Central memory CD4-positive, alpha-beta T cell (primary cell): ENCODE measurements at regions not wholly inside any gene's neighbourhood (a gene's known extent, or its start where the extent isn't known, plus 50 kb on each side); places are given as distances from the start of the nearest gene placed in this dataset.

Experiments used
- DNase-seq: peaks from one replicate; pipeline ENCODE4 v3.0.0; 2022

DNA sequence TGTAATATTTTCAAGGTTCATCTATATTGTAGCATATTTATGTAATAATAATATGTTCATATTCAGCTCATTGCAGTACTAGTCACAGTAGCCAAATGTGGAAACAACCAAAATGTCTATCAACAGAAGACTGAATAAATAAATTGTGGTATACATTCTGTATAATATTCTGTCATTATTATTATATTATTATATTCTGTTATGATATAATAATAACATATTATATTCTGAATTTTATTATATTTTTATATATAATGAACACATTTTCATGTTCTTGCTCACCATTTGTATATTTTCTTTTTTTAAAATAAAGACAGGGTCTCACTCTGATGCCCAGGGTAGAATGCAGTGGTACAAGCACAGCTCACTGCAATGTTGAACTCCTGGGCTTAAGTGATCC, 91.2 kb upstream of the STARD3NL start:
- no peak for DNase-seq

DNA sequence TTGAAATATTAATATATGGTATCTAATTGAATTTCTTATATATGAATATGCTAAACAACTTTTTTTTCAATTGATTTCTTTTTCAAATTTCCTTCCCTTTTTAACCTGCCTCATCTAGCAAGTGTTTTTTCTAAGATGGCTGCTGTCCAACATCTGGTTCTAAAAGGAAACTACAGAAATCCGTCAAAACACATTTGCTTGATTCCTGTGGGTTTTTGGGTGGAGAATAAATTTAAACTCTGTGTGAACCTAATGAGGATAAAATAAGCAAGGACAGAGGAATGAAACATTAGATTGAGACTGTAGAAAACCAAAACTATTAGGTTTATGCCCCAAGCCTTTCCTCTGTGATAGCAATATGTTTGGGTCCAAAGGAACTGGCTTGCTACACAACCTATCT, 75.5 kb upstream of the STARD3NL start:
- DNase-seq, result no peak

DNA sequence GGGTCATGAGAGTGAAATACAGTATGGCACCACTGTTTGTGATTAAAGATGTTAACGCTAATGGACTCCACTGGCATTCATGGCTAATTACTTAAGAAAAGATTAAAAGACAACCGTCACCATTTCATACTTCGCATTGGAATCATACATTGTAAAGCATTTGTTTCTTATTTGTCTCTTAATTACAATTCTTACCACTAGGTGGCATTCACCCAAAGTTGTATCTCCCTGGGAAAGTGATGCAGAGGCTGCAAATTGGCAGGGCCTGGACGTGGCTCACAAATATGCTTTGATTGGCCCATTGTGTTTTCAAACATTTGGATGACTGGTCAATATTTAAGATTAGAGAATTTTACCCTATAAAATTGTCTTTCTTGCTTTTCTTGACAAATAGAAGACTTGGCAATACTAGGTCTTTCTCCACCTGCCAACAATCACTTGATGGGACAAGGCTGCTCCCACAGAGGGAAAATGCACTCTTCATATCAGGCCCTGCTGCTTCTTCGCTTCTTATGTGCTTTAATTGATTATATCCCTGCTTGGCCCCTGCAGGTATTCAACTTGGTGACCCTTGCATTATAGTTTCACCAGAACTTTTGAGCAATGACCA, 72.1 kb upstream of the STARD3NL start:
- DNase-seq, result peak; percentile 38

DNA sequence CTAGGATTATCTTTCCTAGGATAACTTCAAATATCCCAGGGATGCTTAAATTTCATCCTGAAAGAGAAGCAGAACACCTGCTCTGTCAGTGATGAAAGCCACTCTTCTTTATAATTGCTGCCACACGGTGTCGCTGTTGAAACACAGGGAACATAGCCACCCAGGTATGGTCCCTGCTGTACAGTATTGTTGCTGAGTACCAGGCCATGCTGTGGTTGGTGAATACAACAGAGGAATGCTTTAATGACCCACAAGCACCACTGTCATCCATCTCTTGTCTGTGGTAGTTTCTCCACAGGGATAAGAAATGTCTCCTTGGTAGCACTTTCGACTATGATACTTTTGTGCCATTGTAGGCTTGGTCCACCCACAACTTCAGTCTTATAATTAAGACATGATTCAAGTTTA, 70.6 kb upstream of the STARD3NL start:
- peak; percentile 44 for DNase-seq

DNA sequence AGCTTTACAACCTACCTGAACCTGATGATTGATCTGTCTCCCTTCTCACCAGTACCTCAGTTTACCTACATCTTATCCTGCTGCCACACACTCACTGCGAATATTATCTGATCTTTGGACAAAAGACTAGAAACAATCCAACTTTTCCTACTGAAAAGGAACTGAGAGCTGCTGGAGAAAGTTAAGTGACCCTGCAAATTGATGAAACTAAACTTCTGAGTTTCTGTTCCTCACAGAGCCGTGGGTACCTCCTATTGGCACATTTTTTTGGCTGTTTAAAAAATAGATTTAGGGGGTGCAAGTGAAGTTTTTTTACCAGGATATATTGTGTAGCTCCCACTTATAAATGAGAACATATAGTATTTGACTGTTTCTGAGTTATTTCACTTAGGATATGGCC, 66.0 kb upstream of the STARD3NL start:
- no peak for DNase-seq

DNA sequence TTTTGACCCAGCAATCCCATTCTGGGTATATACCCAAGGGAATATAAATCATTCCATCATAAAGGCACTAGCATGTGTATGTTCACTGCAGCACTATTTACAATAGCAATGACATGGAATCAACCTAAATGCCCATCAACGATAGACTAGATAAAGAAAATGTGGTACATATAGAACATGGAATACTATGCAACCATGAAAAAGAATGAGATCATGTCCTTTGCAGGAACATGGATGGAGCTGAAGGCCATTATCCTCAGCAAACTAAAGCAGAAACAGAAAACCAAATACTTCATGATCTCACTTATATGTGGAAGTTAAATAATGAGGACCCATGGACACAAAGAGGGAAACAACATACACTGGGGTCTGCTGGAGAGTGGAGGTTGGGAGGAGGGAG, 58.0 kb upstream of the STARD3NL start:
- DNase-seq, result no peak

DNA sequence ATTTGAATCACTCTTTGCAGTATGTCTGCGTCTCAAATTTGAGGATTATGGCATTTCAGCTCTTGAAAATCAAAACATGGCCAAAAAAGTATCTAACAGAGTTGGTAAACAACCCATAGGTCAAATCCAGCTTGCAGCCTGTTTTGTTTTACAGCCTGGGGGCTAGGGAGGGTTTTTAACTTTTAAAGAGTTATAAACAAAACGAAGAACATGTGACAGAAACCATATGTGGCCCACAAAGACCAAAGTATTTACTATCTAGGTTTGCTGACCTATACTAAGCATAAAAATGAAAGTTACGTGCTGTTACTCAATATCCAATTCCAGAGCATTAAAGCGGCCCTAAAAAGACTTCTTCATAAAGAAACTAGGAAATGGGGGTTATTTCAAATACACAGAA, 55.5 kb upstream of the STARD3NL start:
- no peak for DNase-seq

DNA sequence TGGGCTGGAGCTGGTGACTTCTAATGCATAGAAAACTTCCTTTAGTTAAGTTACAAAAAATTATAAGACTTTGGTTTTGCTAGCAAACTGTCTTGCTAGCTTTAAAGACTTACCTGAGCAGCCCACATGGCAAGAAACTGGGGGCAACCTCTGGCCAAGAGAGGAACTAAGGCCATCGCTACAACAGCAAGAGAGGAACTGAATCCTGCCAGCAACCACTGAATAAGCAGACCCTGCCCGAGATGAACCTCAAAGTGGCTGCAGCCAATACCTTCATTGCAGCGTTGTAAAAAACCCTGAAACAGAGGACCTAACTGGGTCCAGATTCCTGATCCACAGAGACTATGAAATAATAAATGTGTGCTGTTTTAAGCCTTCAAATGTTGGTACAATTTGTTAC, 54.6 kb upstream of the STARD3NL start:
- DNase-seq, result no peak

DNA sequence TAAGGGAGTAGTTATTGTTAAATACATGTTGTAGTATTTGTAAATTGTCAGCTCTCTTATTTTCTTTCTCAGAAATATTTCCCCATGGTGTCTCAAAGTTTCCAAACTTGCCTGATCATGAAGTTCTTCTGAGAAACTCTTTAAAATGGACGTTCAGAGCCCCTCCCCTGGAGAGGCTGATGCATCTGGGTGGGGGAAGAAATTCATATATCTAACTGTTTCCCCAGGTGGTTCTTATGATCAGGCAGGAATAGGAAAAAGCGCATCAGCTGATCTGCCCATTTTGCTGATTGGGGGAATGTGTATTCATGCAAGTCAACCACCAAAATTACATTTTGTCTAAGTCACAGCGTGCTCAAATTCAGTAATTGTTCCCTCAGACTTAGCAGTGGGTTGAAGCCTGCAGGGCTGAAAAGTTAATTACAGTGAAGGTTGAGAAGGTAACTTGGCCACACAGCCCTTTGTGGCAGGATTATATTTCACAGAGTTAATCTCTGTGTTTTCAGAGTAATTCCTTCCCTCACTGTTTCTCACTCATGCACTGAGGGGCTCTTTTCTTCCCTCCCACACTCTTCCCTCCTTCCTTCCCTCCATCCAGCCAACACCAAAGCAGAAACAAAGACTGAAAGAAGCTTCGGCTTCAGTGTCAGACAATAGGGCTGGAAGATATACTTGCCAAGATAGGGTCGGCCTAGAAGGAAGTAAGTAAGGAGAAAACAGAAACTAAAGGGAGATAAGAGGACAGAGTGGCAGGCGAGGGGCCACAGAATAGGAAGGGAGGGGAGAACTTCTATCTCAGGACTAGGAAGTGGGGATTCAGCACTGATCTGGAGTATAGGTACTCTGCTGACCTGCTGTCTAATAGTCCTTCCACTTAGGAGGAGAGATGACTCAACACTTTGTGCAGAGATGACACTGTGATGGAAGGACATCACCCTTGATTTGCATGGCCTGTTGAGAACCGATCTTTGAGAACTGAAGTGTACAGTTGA, 50.5 kb upstream of the STARD3NL start:
- no peak for DNase-seq
